GM10248 (cell line): ENCODE measurements at regions not wholly inside any gene's neighbourhood (a gene's known extent, or its start where the extent isn't known, plus 50 kb on each side); places are given as distances from the start of the nearest gene placed in this dataset.

Experiments used
- CTCF ChIA-PET: fragments of 300-600 bp; sonication (Branson Sonifier 250); formaldehyde crosslinking; extraction: SDS; loops from one replicate; lab custom pipeline; 2021; ENCODE audit warnings: antibody characterized with exemption; lab: Yijun Ruan, JAX
- POLR2A ChIA-PET: fragments of 350-650 bp; sonication (Branson Sonifier 250); formaldehyde crosslinking; extraction: SDS; loops from one replicate; lab custom pipeline; 2020; ENCODE audit warnings: antibody characterized with exemption; lab: Yijun Ruan, JAX
- DNase-seq: peaks from one replicate; pipeline ENCODE4 v3.0.0; 2012; ENCODE audit errors: extremely low spot score
- CTCF ChIP-seq: IDR thresholded peaks from 2 replicates; pipeline ENCODE4 v1.5.1; 2012; ENCODE audit warnings: mild to moderate bottlenecking, low read depth; ENCODE audit errors: extremely low read depth, missing control alignments, control extremely low read depth

- ChIA-PET CTCF (no interaction called here), POLR2A (no interaction called here)
- TF ChIP-seq CTCF, result no peak
- DNase-seq, result no peak
These were observed 50.4 kb upstream of the KCNAB1 start for GRCh38 chr3:156070028-156070427.
